Left ventricle myocardium inferior (tissue), 1 donor: ENCODE measurements at regions not wholly inside any gene's neighbourhood (a gene's known extent, or its start where the extent isn't known, plus 50 kb on each side); places are given as distances from the start of the nearest gene placed in this dataset.

ENCODE experiments used
- DNase-seq: peaks from one replicate; pipeline ENCODE4 v3.0.0-alpha.2; 2020
- H3K27ac ChIP-seq: fragments of 200-600 bp; replicated peaks from 2 replicates; pipeline ENCODE4 v1.8.0; 2021
- H3K27me3 ChIP-seq: fragments of 200-600 bp; 2 replicates; pipeline ENCODE4 v1.8.0; 2021; ENCODE audit warnings: low read depth
- H3K36me3 ChIP-seq: fragments of 200-600 bp; 2 replicates; pipeline ENCODE4 v1.8.0; 2021
- H3K4me1 ChIP-seq: fragments of 200-600 bp; 2 replicates; pipeline ENCODE4 v1.8.0; 2021
- H3K4me3 ChIP-seq: fragments of 200-600 bp; 2 replicates; pipeline ENCODE4 v1.8.0; 2021; ENCODE audit warnings: mild to moderate bottlenecking, moderate library complexity
- H3K9me3 ChIP-seq: fragments of 200-600 bp; replicated peaks from 2 replicates; pipeline ENCODE4 v1.8.0; 2021
- CTCF ChIP-seq: fragments of 200-600 bp; IDR thresholded peaks from 2 replicates; pipeline ENCODE4 v1.8.0; 2021; ENCODE audit warnings: antibody characterized with exemption, mild to moderate bottlenecking, borderline replicate concordance
- intact Hi-C: fragments of 100-400 bp; cut with micrococcal nuclease; formaldehyde crosslinking; loops from one replicate; pipeline ENCODE4 v1.11.0; 2022
- donor health status: DM: no; HTN: yes; CAD: no; lungs with severe emphysema.

GRCh38 chr1:87922885-87923284, 594.2 kb downstream of the LMO4 start:
- no peak for DNase-seq
- no peak for TF ChIP-seq CTCF
- Histone ChIP-seq H3K4me1 (no peaks in the 10 kb centered on the region), H3K27me3 (no peaks in the 10 kb centered on the region), H3K4me3 (no peak overlapping the region), H3K36me3 (no peaks in the 10 kb centered on the region), H3K9me3 (no peaks in the 10 kb centered on the region), H3K27ac (no peak overlapping the region)
- intact Hi-C loops = no loop called here

- no peaks in the 10 kb centered on the region for H3K36me3 ChIP-seq
- no peaks in the 10 kb centered on the region for H3K27me3 ChIP-seq
- no peak overlapping the region for H3K4me3 ChIP-seq
- intact Hi-C loops = no loop called here
- H3K9me3 ChIP-seq = peaks cover 10% of the 10 kb centered on the region
- H3K27ac ChIP-seq = no peak overlapping the region
- no peak for DNase-seq
- TF ChIP-seq CTCF = no peak
- no peaks in the 10 kb centered on the region for H3K4me1 ChIP-seq
Observed at GRCh38 chr1:87926131-87926830, 597.6 kb downstream of the LMO4 start.

- no peak for DNase-seq
- no peak for TF ChIP-seq CTCF
- intact Hi-C loops = no loop called here
- H3K9me3 ChIP-seq = peaks cover 14% of the 10 kb centered on the region
- no peak overlapping the region for H3K4me3 ChIP-seq
- H3K4me1 ChIP-seq = no peaks in the 10 kb centered on the region
- no peaks in the 10 kb centered on the region for H3K36me3 ChIP-seq
- no peaks in the 10 kb centered on the region for H3K27me3 ChIP-seq
- H3K27ac ChIP-seq = no peak overlapping the region
Observed at GRCh38 chr1:87926921-87927320, 598.2 kb downstream of the LMO4 start.

- Histone ChIP-seq H3K27me3 (no peaks in the 10 kb centered on the region), H3K4me3 (no peak overlapping the region), H3K27ac (no peak overlapping the region), H3K36me3 (no peaks in the 10 kb centered on the region), H3K9me3 (peaks cover 18% of the 10 kb centered on the region), H3K4me1 (no peaks in the 10 kb centered on the region)
- DNase-seq = no peak
- TF ChIP-seq CTCF = no peak
- intact Hi-C loops = no loop called here
Observed at GRCh38 chr1:87927391-87928280, 599.0 kb downstream of the LMO4 start.

GRCh38 chr1:87928623-87929022, 599.9 kb downstream of the LMO4 start:
- Histone ChIP-seq H3K4me3 (no peak overlapping the region), H3K27me3 (no peaks in the 10 kb centered on the region), H3K9me3 (peaks cover 18% of the 10 kb centered on the region), H3K36me3 (no peaks in the 10 kb centered on the region), H3K4me1 (no peaks in the 10 kb centered on the region), H3K27ac (no peak overlapping the region)
- intact Hi-C loops = no loop called here
- DNase-seq = no peak
- no peak for TF ChIP-seq CTCF
